RKO (cell line): ENCODE measurements at regions not wholly inside any gene's neighbourhood (a gene's known extent, or its start where the extent isn't known, plus 50 kb on each side); places are given as distances from the start of the nearest gene placed in this dataset.

Experiments
- DNase-seq: peaks from one replicate; pipeline ENCODE4 v3.0.0-alpha.2; 2016; ENCODE audit warnings: low spot score

GRCh38 chr18:41353777-41354528 is 601.1 kb upstream of the PIK3C3 start:
- DNase-seq = no peak

DNA sequence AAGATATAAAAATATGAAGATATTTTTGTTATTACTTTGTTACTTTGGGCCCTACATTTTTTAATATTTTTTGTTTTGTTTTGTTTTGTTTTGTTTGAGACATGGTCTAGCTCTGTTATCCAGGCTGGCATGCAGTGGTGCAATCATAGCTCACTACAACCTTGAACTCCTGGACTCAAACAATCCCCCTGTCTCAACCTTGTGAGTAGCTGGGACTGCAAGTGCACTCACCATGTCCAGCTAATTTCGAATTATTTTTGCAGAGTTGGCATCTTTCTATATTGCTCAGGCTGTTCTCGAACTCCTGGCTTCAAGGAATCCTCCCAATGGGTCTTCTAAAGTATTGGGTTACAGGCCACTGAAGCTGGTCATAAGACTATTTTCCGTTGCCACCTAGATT is 603.6 kb upstream of the PIK3C3 start:
- no peak for DNase-seq

- no peak for DNase-seq
Measured at GRCh38 chr18:41347057-41347456, 608.0 kb upstream of the PIK3C3 start.

GRCh38 chr18:41343808-41344207 is 611.2 kb upstream of the PIK3C3 start:
- DNase-seq = no peak

GRCh38 chr18:41338341-41338740 is 616.7 kb upstream of the PIK3C3 start:
- DNase-seq = no peak

- DNase-seq = no peak
Measured at GRCh38 chr18:41331661-41332060, 623.4 kb upstream of the PIK3C3 start.

- no peak for DNase-seq
Measured at GRCh38 chr18:41326311-41326710, 628.7 kb upstream of the PIK3C3 start.

GRCh38 chr18:41324934-41325333 is 630.1 kb upstream of the PIK3C3 start:
- DNase-seq = no peak

DNA sequence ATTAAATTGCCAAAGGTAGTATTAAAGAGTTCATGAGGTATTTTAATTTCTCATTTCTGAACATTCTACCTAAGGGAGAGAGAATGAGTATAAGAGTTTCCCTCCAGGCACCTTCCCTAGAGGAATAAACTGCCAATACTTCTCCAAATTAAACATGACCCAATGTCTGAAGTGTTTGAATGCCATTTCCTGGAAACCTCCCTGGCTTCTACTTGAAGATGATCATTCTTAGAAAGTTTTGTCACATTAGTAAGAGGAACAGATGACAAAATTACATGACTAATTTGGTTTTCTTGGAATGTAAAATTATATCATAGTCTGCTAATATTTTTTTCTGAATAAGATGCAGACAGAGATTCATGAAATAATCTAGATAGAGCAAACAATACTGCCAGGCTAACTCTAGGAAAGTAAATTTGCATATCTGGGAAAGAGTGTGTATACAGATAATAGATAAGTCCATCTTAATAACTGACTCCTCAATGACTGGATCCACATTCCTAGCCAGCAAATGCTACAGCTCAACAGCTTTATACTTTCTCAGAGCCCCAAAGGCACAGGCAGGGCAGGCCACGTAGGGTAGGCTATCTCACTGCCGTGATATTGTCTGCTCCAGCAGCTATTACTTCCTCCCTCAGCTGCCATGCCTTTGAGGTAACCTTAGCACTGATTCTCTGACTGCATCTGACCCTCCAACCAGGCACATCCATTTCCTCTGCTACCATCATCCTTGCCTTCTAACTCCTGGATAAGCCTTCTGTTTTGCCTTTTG is 630.8 kb upstream of the PIK3C3 start:
- DNase-seq = no peak

- no peak for DNase-seq
Measured at GRCh38 chr18:41323044-41323443, 632.0 kb upstream of the PIK3C3 start.

GRCh38 chr18:41320100-41320499 is 634.9 kb upstream of the PIK3C3 start:
- DNase-seq = no peak

DNA sequence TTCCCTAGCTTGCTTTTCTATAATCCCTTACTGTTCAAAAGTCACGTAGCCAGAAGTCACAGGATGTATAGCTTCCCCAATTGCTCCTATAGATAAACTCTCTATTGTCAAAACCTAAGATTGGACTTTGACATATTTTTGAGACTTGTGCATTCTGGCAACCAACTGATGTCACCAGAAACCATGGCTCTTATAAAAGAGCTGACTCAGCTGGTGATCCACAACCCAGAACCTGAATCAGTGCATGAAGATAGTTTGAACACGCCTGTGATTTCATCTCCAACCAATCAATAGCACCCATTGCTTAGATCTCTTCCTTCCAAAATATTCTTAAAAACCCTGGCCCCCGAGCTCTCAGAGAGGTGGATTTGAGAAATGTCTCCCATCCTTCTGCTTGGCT is 639.9 kb upstream of the PIK3C3 start:
- DNase-seq = no peak

DNA sequence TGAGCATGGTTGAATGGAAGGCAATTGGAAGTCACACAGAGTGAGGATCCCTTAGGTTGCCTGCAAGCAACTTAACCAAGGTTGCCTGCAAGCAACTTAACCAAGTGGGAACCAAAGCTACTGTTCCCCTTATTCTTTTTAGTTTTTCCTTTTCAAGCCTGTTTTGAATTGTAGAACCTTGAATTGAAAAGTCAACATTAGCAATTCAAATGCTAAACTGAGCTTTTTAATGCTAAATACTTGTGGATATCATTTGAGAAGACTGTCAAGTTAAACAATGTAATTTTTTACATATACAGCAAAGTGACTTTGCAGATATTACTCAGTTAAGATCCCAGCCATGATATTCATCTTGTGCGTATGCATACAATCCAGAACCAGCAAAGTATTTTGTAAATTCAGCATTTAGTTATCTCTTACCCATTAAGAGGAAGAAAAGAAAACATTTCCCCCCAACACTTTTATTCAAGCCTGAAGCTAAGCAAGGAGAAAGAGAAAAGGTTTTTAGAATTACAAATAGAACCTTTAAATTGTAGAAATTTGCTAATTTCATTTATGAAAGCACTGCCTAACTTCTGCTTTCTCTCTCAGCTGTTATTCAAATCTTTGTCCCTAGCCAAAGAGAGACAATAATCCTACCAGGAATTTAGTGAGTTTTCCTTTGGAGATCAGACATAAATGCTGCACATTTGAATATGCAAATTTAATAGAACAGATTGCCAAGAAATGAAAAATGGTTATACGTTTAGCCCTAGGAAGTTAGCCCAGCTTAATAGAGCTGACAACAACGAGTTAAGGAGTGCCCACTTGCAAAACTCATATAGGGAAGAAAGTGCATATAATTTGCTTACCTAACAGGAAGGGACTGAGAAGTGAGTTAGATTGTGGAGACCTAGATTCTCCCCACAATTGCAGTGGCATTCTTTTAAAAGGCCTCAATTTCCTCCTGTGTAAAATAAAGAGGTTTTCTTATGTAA is 643.2 kb upstream of the PIK3C3 start:
- no peak for DNase-seq

DNA sequence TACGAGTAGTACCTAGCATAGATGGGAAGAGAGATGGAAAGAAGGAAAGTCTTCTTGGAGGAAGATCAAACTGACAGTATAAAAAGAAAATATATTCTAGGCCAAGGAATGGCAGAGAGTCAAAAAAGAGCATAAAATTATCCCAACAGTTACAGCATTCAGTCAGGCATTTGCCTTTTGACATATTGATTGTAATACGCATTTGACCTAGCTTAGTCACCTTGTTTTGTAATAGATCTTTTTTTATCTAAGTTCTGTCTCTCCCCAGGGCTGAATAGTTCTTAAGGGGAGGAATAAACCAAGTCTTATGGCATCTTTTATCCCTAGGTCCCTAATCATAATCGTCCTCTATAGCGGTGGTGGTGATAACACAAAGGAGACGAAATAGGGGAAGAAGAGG is 657.3 kb upstream of the PIK3C3 start:
- no peak for DNase-seq

DNA sequence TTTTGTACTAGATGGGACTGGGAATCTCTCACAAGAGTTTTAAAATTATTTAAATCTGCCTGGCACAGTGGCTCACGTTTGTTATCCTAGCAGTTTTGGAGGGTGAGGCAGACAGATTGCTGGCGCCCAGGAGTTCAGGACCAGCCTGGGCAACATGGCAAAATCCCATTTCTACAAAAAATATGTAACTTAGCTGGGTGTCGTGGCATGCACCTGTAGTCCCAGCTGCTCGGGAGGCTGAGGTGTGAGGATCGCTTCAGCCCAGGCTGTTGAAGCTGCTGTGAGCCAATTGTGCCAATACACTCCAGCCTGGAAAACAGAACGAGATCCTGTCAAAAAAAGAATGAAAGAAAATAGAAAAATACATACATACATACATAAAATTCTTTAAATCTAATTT is 685.7 kb upstream of the PIK3C3 start:
- no peak for DNase-seq

DNA sequence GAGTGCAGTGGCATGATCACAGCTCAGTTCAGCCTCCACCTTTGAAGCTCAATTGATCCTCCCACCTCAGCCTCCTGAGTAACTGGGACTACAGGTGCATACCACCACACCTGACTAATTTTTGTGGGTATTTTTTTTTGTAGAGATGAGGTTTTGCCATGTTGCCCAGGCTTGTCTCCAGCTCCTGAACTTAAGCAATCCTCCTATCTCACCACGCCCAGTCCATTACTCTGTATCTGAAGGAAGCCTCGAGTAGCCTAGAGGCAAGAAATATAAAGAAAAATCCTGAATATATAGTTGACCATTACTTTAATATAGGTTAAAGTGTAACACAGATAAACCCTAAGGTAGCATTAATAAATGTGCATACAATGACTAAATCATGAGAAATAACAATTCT is 686.8 kb upstream of the PIK3C3 start:
- DNase-seq = no peak

GRCh38 chr18:41266616-41267015 is 688.4 kb upstream of the PIK3C3 start:
- no peak for DNase-seq

- DNase-seq = no peak
Measured at GRCh38 chr18:41266204-41266603, 688.8 kb upstream of the PIK3C3 start.

DNA sequence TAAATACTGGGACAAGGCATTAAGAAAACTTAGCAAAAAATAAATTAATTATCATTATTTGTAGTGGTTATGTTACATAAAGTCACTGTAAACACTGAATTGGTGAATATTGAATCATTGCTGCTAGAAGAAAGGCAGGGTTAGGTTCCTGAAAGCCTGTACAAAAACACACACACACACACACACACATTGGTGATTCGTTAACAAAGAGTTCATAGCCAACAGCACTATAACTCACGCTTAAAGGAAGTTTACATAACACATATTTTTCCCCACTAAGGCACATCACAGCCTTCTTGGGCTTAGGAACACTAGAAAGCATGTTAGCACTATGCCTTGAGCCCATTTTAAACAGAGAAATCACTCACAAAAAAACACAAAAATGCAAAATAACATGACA is 690.0 kb upstream of the PIK3C3 start:
- no peak for DNase-seq

- DNase-seq = no peak
Measured at GRCh38 chr18:41263956-41264355, 691.1 kb upstream of the PIK3C3 start.

DNA sequence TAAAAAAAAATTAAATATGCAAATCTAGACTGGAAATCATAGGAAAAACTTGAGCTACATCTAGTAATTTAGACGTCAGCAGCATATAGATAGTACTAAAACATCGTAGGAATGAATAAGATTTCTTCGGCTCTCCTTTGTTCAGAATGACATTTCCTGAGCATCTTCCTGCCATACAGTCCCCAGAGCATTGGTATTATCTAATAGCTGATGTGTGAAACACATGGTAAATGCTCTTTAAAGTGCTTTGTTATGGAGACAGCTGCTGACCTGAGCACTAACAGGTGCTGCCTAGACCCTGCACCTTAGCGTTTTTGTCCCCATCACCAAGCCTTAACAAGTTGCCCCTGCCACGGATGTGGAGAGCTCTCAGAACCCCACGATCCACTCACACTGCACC is 692.3 kb upstream of the PIK3C3 start:
- DNase-seq = no peak

- no peak for DNase-seq
Measured at GRCh38 chr18:41244591-41245037, 710.4 kb upstream of the PIK3C3 start.
